HFF-Myc (cell line): ENCODE measurements at regions not wholly inside any gene's neighbourhood (a gene's known extent, or its start where the extent isn't known, plus 50 kb on each side); places are given as distances from the start of the nearest gene placed in this dataset.

ENCODE experiments used
- DNase-seq: peaks from one replicate; pipeline ENCODE4 v3.0.0-alpha.2; 2011; ENCODE audit warnings: low read depth; ENCODE audit errors: extremely low read depth
- H3K4me3 ChIP-seq: replicated peaks from 2 replicates; pipeline ENCODE4 v1.5.1; 2011; ENCODE audit warnings: low read depth, mild to moderate bottlenecking, control low read depth, low read length
- TF ChIP-seq, protein P1 (sequence below): IDR thresholded peaks from 2 replicates; pipeline ENCODE4 v1.5.1; 2012; ENCODE audit warnings: mild to moderate bottlenecking, low read depth, low read length, control low read depth; ENCODE audit errors: missing control alignments

GRCh38 chr9:104025945-104026344 lies 68.2 kb upstream of the SMC2 start:
- DNase-seq = no peak
- TF ChIP-seq, protein P1, sequence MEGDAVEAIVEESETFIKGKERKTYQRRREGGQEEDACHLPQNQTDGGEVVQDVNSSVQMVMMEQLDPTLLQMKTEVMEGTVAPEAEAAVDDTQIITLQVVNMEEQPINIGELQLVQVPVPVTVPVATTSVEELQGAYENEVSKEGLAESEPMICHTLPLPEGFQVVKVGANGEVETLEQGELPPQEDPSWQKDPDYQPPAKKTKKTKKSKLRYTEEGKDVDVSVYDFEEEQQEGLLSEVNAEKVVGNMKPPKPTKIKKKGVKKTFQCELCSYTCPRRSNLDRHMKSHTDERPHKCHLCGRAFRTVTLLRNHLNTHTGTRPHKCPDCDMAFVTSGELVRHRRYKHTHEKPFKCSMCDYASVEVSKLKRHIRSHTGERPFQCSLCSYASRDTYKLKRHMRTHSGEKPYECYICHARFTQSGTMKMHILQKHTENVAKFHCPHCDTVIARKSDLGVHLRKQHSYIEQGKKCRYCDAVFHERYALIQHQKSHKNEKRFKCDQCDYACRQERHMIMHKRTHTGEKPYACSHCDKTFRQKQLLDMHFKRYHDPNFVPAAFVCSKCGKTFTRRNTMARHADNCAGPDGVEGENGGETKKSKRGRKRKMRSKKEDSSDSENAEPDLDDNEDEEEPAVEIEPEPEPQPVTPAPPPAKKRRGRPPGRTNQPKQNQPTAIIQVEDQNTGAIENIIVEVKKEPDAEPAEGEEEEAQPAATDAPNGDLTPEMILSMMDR = no peak
- H3K4me3 ChIP-seq = no peak overlapping the region

DNA sequence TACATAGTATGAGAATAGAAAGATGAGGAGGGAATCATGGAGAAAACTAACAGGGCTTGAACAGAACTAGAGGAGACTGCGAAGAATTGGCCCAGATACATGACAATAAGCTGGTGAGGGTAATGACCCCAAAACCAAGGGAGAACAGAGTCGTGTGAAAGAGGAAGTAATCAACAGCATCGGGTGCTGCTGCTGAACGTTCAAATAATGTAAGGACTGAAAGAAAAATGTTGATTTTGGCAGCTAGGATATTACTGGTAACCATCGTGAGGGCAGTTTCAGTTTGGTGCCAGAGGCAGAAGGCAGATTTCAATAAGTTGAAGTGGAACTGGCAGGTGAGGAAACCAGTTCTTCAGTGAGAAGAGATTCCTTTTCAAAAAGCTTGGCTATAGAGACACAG lies 66.8 kb upstream of the SMC2 start:
- no peak overlapping the region for H3K4me3 ChIP-seq
- TF ChIP-seq, protein P1 = no peak
- DNase-seq = no peak

- H3K4me3 ChIP-seq = no peak overlapping the region
- TF ChIP-seq, protein P1 = no peak
- DNase-seq = no peak
These were observed 65.3 kb upstream of the SMC2 start for GRCh38 chr9:104028827-104029226.
